Psoas muscle (tissue), 7 donors: ENCODE measurements at regions not wholly inside any gene's neighbourhood (a gene's known extent, or its start where the extent isn't known, plus 50 kb on each side); places are given as distances from the start of the nearest gene placed in this dataset.
"Not testable (repeated sequence)": the region's sequence is repeated elsewhere in the genome, so short reads cannot be mapped to it uniquely, and the experiment has no call there.

Source experiments
- ATAC-seq, 4 donors: fragments of 200-7000 bp; cut with Tn5 transposase; one replicate each; pipeline ENCODE4 v1.9.1; 2020; ENCODE audit warnings: moderate library complexity in 3 of 4, mild to moderate bottlenecking in 2 of 4
- DNase-seq, 2 donors: peaks; one replicate each; pipeline ENCODE4 v3.0.0-alpha.2; 2020
- H3K27ac ChIP-seq: fragments of 200-600 bp; one replicate; pipeline ENCODE4 v1.8.0; 2022
- H3K27me3 ChIP-seq, 3 donors: fragments of 200-600 bp in 1 of 3; one replicate each; pipeline versions ENCODE4 v1.6.1 to v1.8.0; 2013 to 2022; ENCODE audit warnings: low read length in 2 of 3, mild to moderate bottlenecking in 2 of 3, moderate library complexity in 1 of 3; ENCODE audit not compliant: insufficient read depth in 3 of 3
- H3K36me3 ChIP-seq, 2 donors: fragments of 200-600 bp in 1 of 2; one replicate each; pipeline versions ENCODE4 v1.6.1 to v1.8.0; 2013 to 2022; ENCODE audit warnings: low read depth in 1 of 2, mild to moderate bottlenecking in 1 of 2, moderate library complexity in 1 of 2; ENCODE audit not compliant: insufficient read depth in 1 of 2
- H3K4me1 ChIP-seq: fragments of 200-600 bp; one replicate; pipeline ENCODE4 v1.8.0; 2022
- H3K4me3 ChIP-seq: fragments of 200-600 bp; one replicate; pipeline ENCODE4 v1.8.0; 2022; ENCODE audit warnings: mild to moderate bottlenecking
- H3K9me3 ChIP-seq: fragments of 200-600 bp; one replicate; pipeline ENCODE4 v1.8.0; 2022
- WGBS, 3 donors: extraction: QIAGEN DNeasy Blood & Tissue Kit; methylation state at CpG; one replicate each; pipeline versions ENCODE4 v1.1.6 to v1.1.7; 2013; 5-methylcytosine and 5-hydroxymethylcytosine counted together
- intact Hi-C, 2 donors: fragments of 100-400 bp; cut with DNase I; formaldehyde crosslinking; loops; one replicate each; pipeline versions ENCODE4 v1.11.0 to v1.14.2; 2022
- TF ChIP-seq, protein P1 (sequence below): fragments of 200-600 bp; IDR thresholded peaks from one replicate; pipeline ENCODE4 v1.8.0; 2022; ENCODE audit warnings: antibody characterized with exemption
- donor health status: healthy with polysubstance abuse.
- donor health status: DM: no; HTN: no; CAD: no; lungs with moderate emphysema.
- donor health status: Bipolar disorder and iron deficiency.
- donor health status: healthy.
- donor health status: DM: yes; HTN: yes; CAD: no.
- donor health status: DM: no; HTN: no; CAD: no.
- donor health status: DM: yes; HTN: yes; CAD: no.

DNA sequence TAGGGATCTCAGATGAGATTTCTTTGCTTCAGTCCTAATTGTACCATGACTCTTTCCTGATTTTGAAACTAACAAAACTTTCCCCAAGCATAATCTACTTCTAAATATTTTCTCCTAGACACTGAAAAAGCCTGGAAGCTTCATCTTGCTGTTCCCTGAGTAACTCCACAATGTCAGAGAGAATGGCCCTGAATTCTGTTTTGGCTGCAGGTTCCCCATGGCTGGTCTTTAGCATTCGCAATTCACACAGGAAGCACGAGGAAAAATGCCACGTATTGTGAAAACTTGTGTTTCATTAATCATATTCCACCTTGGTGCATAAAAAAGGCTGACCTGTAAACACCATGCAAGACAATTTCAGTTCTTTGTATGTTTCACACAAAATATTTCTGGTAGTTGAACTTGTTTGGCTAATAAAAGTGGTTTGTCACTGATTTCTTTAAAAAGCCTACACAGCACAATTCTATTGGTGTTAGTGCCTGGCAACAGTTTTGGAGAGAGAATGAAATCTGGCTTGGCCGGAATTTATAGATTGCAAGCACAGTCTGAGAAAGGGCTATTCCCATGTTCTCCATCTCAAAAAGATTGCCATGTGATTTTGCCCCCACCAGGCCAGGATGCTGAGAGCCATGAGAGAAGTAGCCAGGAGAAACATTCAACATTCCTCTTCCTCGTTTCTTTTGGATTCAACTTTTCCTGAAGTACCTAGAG, 367.1 kb downstream of the NDFIP2 start:
- TF ChIP-seq, protein P1, sequence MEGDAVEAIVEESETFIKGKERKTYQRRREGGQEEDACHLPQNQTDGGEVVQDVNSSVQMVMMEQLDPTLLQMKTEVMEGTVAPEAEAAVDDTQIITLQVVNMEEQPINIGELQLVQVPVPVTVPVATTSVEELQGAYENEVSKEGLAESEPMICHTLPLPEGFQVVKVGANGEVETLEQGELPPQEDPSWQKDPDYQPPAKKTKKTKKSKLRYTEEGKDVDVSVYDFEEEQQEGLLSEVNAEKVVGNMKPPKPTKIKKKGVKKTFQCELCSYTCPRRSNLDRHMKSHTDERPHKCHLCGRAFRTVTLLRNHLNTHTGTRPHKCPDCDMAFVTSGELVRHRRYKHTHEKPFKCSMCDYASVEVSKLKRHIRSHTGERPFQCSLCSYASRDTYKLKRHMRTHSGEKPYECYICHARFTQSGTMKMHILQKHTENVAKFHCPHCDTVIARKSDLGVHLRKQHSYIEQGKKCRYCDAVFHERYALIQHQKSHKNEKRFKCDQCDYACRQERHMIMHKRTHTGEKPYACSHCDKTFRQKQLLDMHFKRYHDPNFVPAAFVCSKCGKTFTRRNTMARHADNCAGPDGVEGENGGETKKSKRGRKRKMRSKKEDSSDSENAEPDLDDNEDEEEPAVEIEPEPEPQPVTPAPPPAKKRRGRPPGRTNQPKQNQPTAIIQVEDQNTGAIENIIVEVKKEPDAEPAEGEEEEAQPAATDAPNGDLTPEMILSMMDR = no peak
- Histone ChIP-seq H3K36me3 (no peaks in the 10 kb centered on the region), H3K27me3 (no peaks in the 10 kb centered on the region), H3K4me3 (no peak overlapping the region), H3K27ac (no peak overlapping the region), H3K4me1 (no peaks in the 10 kb centered on the region), H3K9me3 (no peaks in the 10 kb centered on the region)
- DNase-seq (no peak), ATAC-seq (no peak)
- WGBS, 3 donors = 51 to 58% (median 55%) methylated on average over 5 of the region's 5 CpGs
- intact Hi-C loops = no loop called here

DNA sequence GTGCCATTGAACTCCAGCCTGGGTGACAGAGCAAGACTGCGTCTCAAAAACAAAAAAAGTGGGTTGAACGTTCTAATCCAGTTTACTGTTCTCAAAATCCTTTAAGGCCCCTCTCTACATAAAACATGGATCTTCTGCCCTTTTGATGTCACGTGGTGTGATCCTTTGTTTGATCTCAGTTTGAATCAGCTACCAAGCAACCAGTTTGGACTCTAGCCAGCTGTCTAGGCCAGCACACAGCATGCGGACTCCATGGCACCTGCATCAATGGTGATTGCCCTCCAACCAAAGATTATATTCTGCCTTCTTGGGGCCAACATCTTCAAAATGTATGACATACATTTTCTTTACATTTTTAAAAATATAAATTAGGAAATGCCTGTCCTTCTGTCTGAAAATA, 365.4 kb downstream of the NDFIP2 start:
- ATAC-seq (no peak), DNase-seq (no peak)
- no peaks in the 10 kb centered on the region for H3K27me3 ChIP-seq
- H3K9me3 ChIP-seq = no peaks in the 10 kb centered on the region
- no peaks in the 10 kb centered on the region for H3K36me3 ChIP-seq
- TF ChIP-seq, protein P1 = no peak
- H3K4me1 ChIP-seq = no peaks in the 10 kb centered on the region
- intact Hi-C loops = no loop called here
- no peak overlapping the region for H3K27ac ChIP-seq
- H3K4me3 ChIP-seq = no peak overlapping the region
- WGBS, 3 donors = 74 to 84% (median 76%) methylated on average over 4 of the region's 4 CpGs

DNA sequence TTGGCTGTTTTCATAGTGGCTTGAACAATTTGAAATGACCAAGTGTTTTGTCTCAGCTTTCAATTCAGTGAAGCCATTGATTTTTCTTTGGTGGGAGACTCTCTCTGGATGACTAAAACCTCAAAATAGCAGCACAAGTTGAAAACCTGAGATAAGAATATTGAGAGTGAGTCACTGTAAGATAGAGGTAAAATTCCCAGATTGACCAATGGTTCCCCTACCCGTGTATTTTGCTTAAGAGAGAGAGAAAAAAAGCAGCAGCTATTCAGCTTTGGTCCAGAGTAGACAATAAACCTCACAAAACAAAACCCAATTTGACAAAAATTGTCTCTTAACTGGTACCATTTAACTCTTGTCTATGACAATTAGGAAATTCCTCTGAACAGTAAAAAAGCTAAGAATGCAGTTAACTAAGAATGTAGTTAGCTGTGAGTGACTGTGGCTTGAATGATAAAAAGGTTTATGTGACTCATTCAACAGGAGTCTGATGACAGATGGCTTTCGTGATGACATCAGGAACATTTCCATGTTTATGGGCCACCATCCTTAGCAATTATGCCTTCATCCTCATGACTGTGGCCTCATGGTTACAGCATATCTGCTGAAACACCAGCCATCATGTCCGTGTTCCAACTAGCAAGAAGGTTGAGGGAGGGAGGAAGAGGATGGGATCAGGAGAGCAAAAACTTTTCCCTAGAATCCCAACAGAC, 356.9 kb downstream of the NDFIP2 start:
- WGBS, 3 donors = 83 to 91% (median 85%) methylated on average over 3 of the region's 3 CpGs
- Histone ChIP-seq H3K4me3 (no peak overlapping the region), H3K4me1 (no peaks in the 10 kb centered on the region), H3K36me3 (no peaks in the 10 kb centered on the region), H3K27me3 (no peaks in the 10 kb centered on the region), H3K9me3 (no peaks in the 10 kb centered on the region), H3K27ac (no peak overlapping the region)
- DNase-seq = no peak
- intact Hi-C loops = no loop called here
- TF ChIP-seq, protein P1 = no peak
- no peak for ATAC-seq

DNA sequence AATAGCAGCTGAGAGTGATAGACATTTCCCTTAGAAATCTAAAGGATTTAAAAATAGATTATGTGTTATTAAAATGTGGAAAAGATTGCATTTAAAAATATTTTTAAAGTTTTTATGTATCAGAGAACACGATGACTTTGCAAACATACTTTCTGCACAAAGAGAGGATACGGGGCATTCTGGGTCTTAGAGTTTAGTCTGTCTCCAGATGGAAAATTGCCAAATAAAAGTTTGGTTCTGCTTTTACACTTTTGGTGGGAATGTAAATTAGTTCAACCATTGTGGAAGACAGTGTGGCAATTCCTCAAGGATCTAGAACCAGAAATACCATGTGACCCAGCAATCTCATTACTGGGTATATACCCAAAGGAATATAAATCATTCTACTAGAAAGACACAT, 355.2 kb downstream of the NDFIP2 start:
- ATAC-seq, DNase-seq, intact Hi-C loops: not testable (repeated sequence)

DNA sequence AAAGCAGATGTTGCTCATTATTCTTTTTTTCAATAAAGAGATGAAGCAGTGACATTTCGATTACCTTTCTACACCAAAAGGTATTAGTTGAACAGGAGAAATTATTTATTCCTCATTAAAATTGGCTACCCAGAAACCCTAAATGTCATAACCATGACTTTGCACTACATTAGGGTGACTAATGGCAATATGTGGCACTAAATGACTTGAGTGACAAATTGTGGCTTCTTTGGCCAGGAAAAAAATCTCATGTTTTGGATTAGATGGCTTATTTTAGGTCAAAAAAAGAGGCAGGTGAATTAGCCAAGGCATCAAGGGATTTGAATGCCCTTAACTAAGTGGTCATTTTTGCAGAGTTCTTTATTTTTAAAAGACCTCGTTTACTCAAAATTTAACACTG, 353.9 kb downstream of the NDFIP2 start:
- H3K36me3 ChIP-seq = no peaks in the 10 kb centered on the region
- no peaks in the 10 kb centered on the region for H3K27me3 ChIP-seq
- 45 to 60% (median 45%) methylated on average over 2 of the region's 2 CpGs for WGBS, 3 donors
- H3K4me3 ChIP-seq = no peak overlapping the region
- H3K9me3 ChIP-seq = no peaks in the 10 kb centered on the region
- H3K27ac ChIP-seq = no peak overlapping the region
- DNase-seq = no peak
- no peaks in the 10 kb centered on the region for H3K4me1 ChIP-seq
- intact Hi-C loops = no loop called here
- TF ChIP-seq, protein P1 = no peak
- ATAC-seq = no peak

More for the DNA sequence above, 355.2 kb downstream of the NDFIP2 start:
- not testable (repeated sequence) for H3K4me1 ChIP-seq, H3K36me3 ChIP-seq, H3K27me3 ChIP-seq, H3K9me3 ChIP-seq, H3K27ac ChIP-seq, H3K4me3 ChIP-seq
- WGBS, 3 donors = 37 to 54% (median 46%) methylated on average over 2 of the region's 2 CpGs
